HCT116 (cell line): ENCODE measurements at regions not wholly inside any gene's neighbourhood (a gene's known extent, or its start where the extent isn't known, plus 50 kb on each side); places are given as distances from the start of the nearest gene placed in this dataset.

Source experiments
- CTCF ChIP-seq, 3 experiments: fragments of 200-600 bp in 1 of 3; sonication (generic) in 1 of 3; IDR thresholded peaks in 2 of 3; conservative IDR thresholded peaks in 1 of 3; 2 replicates each; pipeline ENCODE4 v1.5.1; 2012 to 2017; ENCODE audit warnings: low read depth in 2 of 3, low read length in 2 of 3, antibody characterized with exemption in 1 of 3, borderline replicate concordance in 1 of 3, control low read depth in 1 of 3, mild to moderate bottlenecking in 1 of 3, mixed read lengths in 1 of 3, mixed run types in 1 of 3, moderate library complexity in 1 of 3; ENCODE audit not compliant: insufficient read depth in 1 of 3
- EZH2phosphoT487 ChIP-seq: fragments of 200-600 bp; IDR thresholded peaks from 2 replicates; pipeline ENCODE4 v1.6.1; 2018; ENCODE audit warnings: antibody characterized with exemption, borderline replicate concordance
- SRF ChIP-seq: IDR thresholded peaks from 2 replicates; pipeline ENCODE4 v1.6.1; 2012; ENCODE audit warnings: low read depth

- no peak for TF ChIP-seq SRF
- no peak for TF ChIP-seq CTCF (IDR thresholded peaks at IDR 0.05 in 2 of 3, conservative IDR thresholded peaks at IDR 0.05 in 1 of 3; ENCODE audit: borderline replicate concordance in 1 of 3, insufficient read depth in 1 of 3, low read depth in 2 of 3, low read length in 2 of 3)
- no peak for TF ChIP-seq EZH2phosphoT487
Measured at GRCh38 chr13:59126474-59126873, 1037.3 kb downstream of the DIAPH3 start.
